Lower leg skin (tissue), 4 donors: ENCODE measurements at regions not wholly inside any gene's neighbourhood (a gene's known extent, or its start where the extent isn't known, plus 50 kb on each side); places are given as distances from the start of the nearest gene placed in this dataset.
"Not testable (repeated sequence)": the region's sequence is repeated elsewhere in the genome, so short reads cannot be mapped to it uniquely, and the experiment has no call there.

Source experiments
- DNase-seq, 2 donors: peaks; one replicate each; pipeline ENCODE4 v3.0.0-alpha.2; 2019; ENCODE audit warnings: low spot score in 2 of 2
- H3K4me3 ChIP-seq: fragments of 200-600 bp; sonication (generic); 2 replicates; pipeline ENCODE4 v1.5.1; 2017; ENCODE audit warnings: mild to moderate bottlenecking, low read depth; ENCODE audit not compliant: poor library complexity, severe bottlenecking
- CTCF ChIP-seq, 3 donors: fragments of 450-650 bp; IDR thresholded peaks; one replicate each; pipeline ENCODE4 v1.5.1; 2016; ENCODE audit warnings: antibody characterized with exemption in 3 of 3, mild to moderate bottlenecking in 3 of 3, moderate library complexity in 2 of 3
- POLR2A ChIP-seq, 2 donors: fragments of 450-650 bp; IDR thresholded peaks; one replicate each; pipeline ENCODE4 v1.6.1; 2016 to 2017; ENCODE audit warnings: antibody characterized with exemption in 2 of 2, mild to moderate bottlenecking in 1 of 2, moderate library complexity in 1 of 2
- WGBS, 2 donors: methylation state at CpG; one replicate each; pipeline ENCODE4 v1.1.5; 2018; 5-methylcytosine and 5-hydroxymethylcytosine counted together
- intact Hi-C: fragments of 100-400 bp; cut with DNase I; formaldehyde crosslinking; loops from one replicate; pipeline ENCODE4 v1.15.0; 2023; ENCODE audit warnings: low total_unique reads

DNA sequence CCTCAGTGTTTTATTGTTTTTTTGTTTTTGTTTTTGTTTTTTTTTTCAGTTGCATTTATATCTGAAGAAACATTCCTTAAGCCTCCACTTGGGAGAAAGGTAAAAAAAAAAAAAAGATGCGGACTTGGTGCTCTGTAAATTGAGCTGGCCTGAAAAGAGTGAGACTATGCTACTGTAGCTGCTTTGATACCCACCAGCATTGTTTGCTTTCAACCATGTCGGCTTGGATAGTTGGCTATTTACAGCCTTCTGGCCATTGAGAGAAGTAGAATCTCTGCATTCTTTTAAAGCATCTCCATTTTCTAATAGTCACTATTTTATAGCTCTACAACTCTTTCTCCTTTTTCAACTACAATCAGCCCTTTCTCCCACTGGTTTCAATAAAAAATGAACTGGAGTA lies 149.6 kb downstream of the ZIC4 start:
- no peak overlapping the region for H3K4me3 ChIP-seq
- 57 to 66% methylated on average over 2 of the region's 2 CpGs for WGBS, 2 donors
- intact Hi-C loops, result no loop called here
- TF ChIP-seq POLR2A (IDR thresholded peaks at IDR 0.05) (no peak), CTCF (IDR thresholded peaks at IDR 0.05) (no peak)
- DNase-seq, result no peak

GRCh38 chr3:147246906-147247305 lies 159.4 kb downstream of the ZIC4 start:
- no peak for TF ChIP-seq POLR2A (IDR thresholded peaks at IDR 0.05)
- no peak for TF ChIP-seq CTCF (IDR thresholded peaks at IDR 0.05)
- DNase-seq, result no peak
- 92 to 93% methylated on average over 4 of the region's 4 CpGs for WGBS, 2 donors
- H3K4me3 ChIP-seq, result no peak overlapping the region
- intact Hi-C loops, result no loop called here

DNA sequence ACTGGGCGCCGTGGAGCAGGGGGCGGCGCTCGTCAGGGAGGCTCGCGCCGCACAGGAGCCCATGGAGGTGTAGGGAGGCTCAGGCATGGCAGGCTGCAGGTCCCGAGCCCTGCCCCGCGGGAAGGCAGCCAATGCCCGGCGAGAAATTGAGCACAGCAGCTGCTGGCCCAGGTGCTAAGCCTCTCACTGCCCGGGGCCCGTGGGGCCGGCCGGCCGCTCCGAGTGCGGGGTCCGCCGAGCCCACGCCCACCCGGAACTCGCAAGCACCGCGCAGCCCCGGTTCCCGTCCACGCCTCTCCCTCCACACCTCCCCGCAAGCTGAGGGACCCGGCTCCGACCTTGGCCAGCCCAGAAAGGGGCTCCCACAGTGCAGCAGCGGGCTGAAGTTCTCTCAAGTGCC lies 160.7 kb downstream of the ZIC4 start:
- WGBS, 2 donors, result 94 to 95% methylated on average over 16 to 34 of the region's 34 CpGs
- H3K4me3 ChIP-seq, intact Hi-C loops: not testable (repeated sequence)
- DNase-seq, result peak in 1 of 2 donors; percentile 70

DNA sequence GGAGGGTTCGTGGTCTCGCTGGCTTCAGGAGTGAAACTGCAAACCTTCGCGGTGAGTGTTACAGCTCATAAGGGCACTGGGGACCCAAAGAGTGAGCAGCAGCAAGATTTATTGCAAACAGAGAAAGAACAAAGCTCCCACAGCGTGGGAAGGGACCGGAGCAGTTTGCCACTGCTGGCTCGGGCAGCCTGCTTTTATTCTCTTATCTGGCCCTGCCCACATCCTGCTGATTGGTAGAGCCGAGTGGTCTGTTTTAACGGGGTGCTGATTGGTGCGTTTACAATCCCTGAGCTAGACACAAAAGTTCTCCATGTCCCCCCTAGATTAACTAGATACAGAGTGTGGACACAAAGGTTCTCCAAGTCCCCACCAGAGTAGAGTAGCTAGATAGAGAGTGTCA lies 161.3 kb downstream of the ZIC4 start:
- DNase-seq, intact Hi-C loops, H3K4me3 ChIP-seq: not testable (repeated sequence)
- WGBS, 2 donors, result 89 to 94% methylated on average over 10 of the region's 10 CpGs

DNA sequence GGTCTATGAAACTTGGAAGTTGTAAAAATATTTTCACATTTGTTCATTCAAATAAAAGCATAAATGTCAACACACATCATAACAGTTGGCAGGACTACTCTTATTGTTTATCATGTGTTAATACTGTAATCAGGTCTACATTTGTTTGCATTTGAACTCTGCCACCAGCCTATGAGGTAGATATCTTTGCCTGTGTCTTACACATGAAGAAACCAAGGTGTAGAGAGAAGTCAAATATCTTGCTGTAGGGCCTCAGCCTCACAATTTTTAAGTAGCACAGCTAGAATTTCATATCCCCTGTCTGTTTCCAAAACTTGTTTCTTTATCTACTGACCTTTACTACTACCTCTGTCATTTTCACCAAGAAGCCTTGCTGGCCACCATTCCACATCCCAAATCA lies 161.9 kb downstream of the ZIC4 start:
- TF ChIP-seq POLR2A (IDR thresholded peaks at IDR 0.05), result no peak
- TF ChIP-seq CTCF (IDR thresholded peaks at IDR 0.05), result no peak
- no peak for DNase-seq
- no peak overlapping the region for H3K4me3 ChIP-seq
- intact Hi-C loops, result no loop called here

- no peak for DNase-seq
- WGBS, 2 donors, result 91 to 95% methylated on average over 1 of the region's 1 CpG
- TF ChIP-seq CTCF (IDR thresholded peaks at IDR 0.05) (no peak), POLR2A (IDR thresholded peaks at IDR 0.05) (no peak)
- intact Hi-C loops, result loop anchor here (2.0 kb wide), 1 partner anchor 32 kb away; no protein-coding TSS in a partner anchor
- no peak overlapping the region for H3K4me3 ChIP-seq
These were observed 165.8 kb downstream of the ZIC4 start for GRCh38 chr3:147240581-147240980.

DNA sequence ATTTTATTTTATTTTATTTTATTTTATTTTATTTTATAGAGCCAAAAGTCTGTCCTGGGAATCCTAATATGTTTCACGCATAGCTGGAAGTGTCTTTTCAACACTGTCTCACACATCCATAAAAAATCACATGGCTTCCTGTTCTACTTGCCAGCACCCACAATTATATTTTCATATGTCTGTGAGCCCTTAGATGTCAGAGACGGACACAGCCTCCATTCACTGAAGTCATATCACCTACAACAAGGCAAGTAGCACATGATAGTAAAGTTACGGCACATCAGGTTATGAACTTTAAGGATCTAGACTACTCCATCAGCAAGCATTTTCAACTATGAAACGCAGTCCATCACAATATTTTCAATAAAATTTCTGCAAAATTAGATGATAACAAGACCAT lies 168.4 kb downstream of the ZIC4 start:
- no peak for DNase-seq
- TF ChIP-seq CTCF (IDR thresholded peaks at IDR 0.05), result no peak
- intact Hi-C loops, result no loop called here
- no peak overlapping the region for H3K4me3 ChIP-seq
- WGBS, 2 donors, result 61 to 72% methylated on average over 4 of the region's 4 CpGs

DNA sequence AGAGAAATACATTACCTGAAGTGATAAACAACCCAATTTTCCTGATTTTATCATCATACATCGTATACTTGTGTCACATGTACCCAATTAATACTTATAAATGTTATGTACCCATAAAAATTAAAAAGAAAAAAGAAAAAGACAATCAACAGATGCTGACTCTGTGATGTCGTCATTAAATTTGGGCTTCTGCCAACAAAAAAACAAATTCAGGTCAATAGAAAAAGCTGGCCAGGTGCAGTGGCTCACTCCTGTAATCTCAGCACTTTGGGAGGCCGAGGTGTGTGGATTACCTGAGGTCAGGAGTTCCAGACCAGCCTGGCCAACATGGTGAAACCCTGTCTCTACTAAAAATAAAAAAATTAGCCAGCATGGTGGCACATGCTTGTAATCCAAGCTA lies 174.4 kb downstream of the ZIC4 start:
- intact Hi-C loops, H3K4me3 ChIP-seq, DNase-seq: not testable (repeated sequence)
- WGBS, 2 donors, result 57 to 78% methylated on average over 3 of the region's 3 CpGs
